ENCODE measurements at regions not wholly inside any gene's neighbourhood (a gene's known extent, or its start where the extent isn't known, plus 50 kb on each side); places are given as distances from the start of the nearest gene placed in this dataset.

GRCh38 chr19:29876414-29876813 is 64.6 kb downstream of the CCNE1 start:
- TF ChIP-seq CTCF (IDR thresholded peaks at IDR 0.05) = no peak
- no peak for TF ChIP-seq POLR2A (IDR thresholded peaks at IDR 0.05)

All from testis (tissue), 2 donors.